WTC11 (cell line): ENCODE measurements at regions not wholly inside any gene's neighbourhood (a gene's known extent, or its start where the extent isn't known, plus 50 kb on each side); places are given as distances from the start of the nearest gene placed in this dataset.

Source experiments
- ATF1 ChIP-seq: sonication (generic); formaldehyde crosslinking; IDR thresholded peaks from 2 replicates; pipeline ENCODE4 v1.8.1; 2023; ENCODE audit warnings: mild to moderate bottlenecking, moderate library complexity, missing genetic modification reagents
- CREM ChIP-seq: sonication (generic); formaldehyde crosslinking; IDR thresholded peaks from 2 replicates; pipeline ENCODE4 v1.8.1; 2022; ENCODE audit warnings: mild to moderate bottlenecking, missing genetic modification reagents, moderate library complexity
- CTCF ChIP-seq: fragments of 200-600 bp; IDR thresholded peaks from 2 replicates; pipeline ENCODE4 v1.8.0; 2022; ENCODE audit warnings: antibody characterized with exemption
- HMGXB4 ChIP-seq: sonication (generic); formaldehyde crosslinking; IDR thresholded peaks from 2 replicates; pipeline ENCODE4 v1.8.1; 2023; ENCODE audit warnings: mild to moderate bottlenecking, moderate library complexity, missing genetic modification reagents
- MYBL2 ChIP-seq: sonication (generic); formaldehyde crosslinking; IDR thresholded peaks from 2 replicates; pipeline ENCODE4 v1.8.1; 2023; ENCODE audit warnings: mild to moderate bottlenecking, moderate library complexity, missing genetic modification reagents
- ZBTB43 ChIP-seq: sonication (generic); formaldehyde crosslinking; IDR thresholded peaks from 2 replicates; pipeline ENCODE4 v1.8.1; 2023; ENCODE audit warnings: mild to moderate bottlenecking, missing genetic modification reagents

- no peak for TF ChIP-seq MYBL2 (CRISPR knock-in tag)
- no peak for TF ChIP-seq ATF1 (CRISPR knock-in tag)
- TF ChIP-seq HMGXB4 (CRISPR knock-in tag) = no peak
- TF ChIP-seq ZBTB43 = no peak
- no peak for TF ChIP-seq CTCF
- TF ChIP-seq CREM (CRISPR knock-in tag) = no peak
These were observed 224.2 kb downstream of the SNX18 start for GRCh38 chr5:54741711-54742110.
